ENCODE measurements at regions not wholly inside any gene's neighbourhood (a gene's known extent, or its start where the extent isn't known, plus 50 kb on each side); places are given as distances from the start of the nearest gene placed in this dataset.

- ChIA-PET CTCF (no interaction called here), POLR2A (no interaction called here)
- Histone ChIP-seq H3K4me3 (replicated peaks in 1 of 3; ENCODE audit: insufficient read depth in 1 of 3, low read depth in 1 of 3, low read length in 3 of 3) (no peak overlapping the region), H3K9me1 (replicated peaks; ENCODE audit: control insufficient read depth, extremely low read depth, insufficient read depth, low read length) (no peaks in the 10 kb centered on the region), H3K36me3 (ENCODE audit: control insufficient read depth in 2 of 2, extremely low read depth in 1 of 2, insufficient read depth in 2 of 2, low read length in 2 of 2) (no peaks in the 10 kb centered on the region), H3K27ac (ENCODE audit: insufficient read depth, low read depth, low read length) (no peak overlapping the region), H3K9me3 (replicated peaks; ENCODE audit: control insufficient read depth, insufficient read depth, low read length) (no peaks in the 10 kb centered on the region), H4K20me1 (replicated peaks; ENCODE audit: control insufficient read depth, extremely low read depth, insufficient read depth, low read length) (no peaks in the 10 kb centered on the region), H3K4me2 (ENCODE audit: insufficient read depth, low read length) (no peak overlapping the region), H3K79me2 (ENCODE audit: control insufficient read depth, insufficient read depth, low read length) (no peaks in the 10 kb centered on the region), H3K4me1 (ENCODE audit: control insufficient read depth, extremely low read depth, insufficient read depth, low read length) (no peaks in the 10 kb centered on the region), H3K9ac (replicated peaks; ENCODE audit: extremely low read depth, insufficient read depth, low read length) (no peak overlapping the region), H2AFZ (ENCODE audit: low read depth, low read length) (no peak overlapping the region), H3K27me3 (ENCODE audit: control insufficient read depth in 2 of 2, insufficient read depth in 2 of 2, low read length in 2 of 2) (no peaks in the 10 kb centered on the region)
- FAIRE-seq (no peak), DNase-seq (ENCODE audit: low read depth, low spot score) (no peak)
- intact Hi-C loops (cut with micrococcal nuclease) (no loop called here), dilution Hi-C loops (cut with MboI; ENCODE audit: extremely low pct_ligation_motif_present, low sequenced_read_pairs) (no loop called here)
- BruUV-seq (replicated peaks), result no TSS peak
- TF ChIP-seq JUN (IDR thresholded peaks at IDR 0.05; ENCODE audit: borderline replicate concordance, insufficient read depth, insufficient read length, low read depth) (no peak), CTCF (IDR thresholded peaks at IDR 0.05; ENCODE audit: extremely low read depth in 1 of 2, insufficient read depth in 1 of 2, low read depth in 1 of 2, low read length in 2 of 2) (no peak), GATA2 (IDR thresholded peaks at IDR 0.05; ENCODE audit: insufficient read depth, insufficient read length, low read depth, low read length) (no peak), MYC (IDR thresholded peaks at IDR 0.05; ENCODE audit: low read depth, low read length) (no peak), MAX (IDR thresholded peaks at IDR 0.05; ENCODE audit: insufficient read depth, insufficient read length) (no peak), POLR2AphosphoS5 (IDR thresholded peaks at IDR 0.05; ENCODE audit: insufficient read depth, low read depth, low read length) (no peak)
Observed at GRCh38 chr7:96546426-96546825, 163.2 kb downstream of the SEM1 start.

- CTCF ChIA-PET, result interaction anchor here (1.1 kb wide), 1 partner anchor 9 kb away, joined by 3 read pairs; no protein-coding TSS in a partner anchor
- dilution Hi-C loops (cut with MboI; ENCODE audit: extremely low pct_ligation_motif_present, low sequenced_read_pairs), result no loop called here
Observed at GRCh38 chr7:96539471-96539870, 170.2 kb downstream of the SEM1 start.

More at GRCh38 chr7:96539471-96539870, 170.2 kb downstream of the SEM1 start:
- Histone ChIP-seq H3K4me1 (ENCODE audit: control insufficient read depth, extremely low read depth, insufficient read depth, low read length) (no peaks in the 10 kb centered on the region), H3K9ac (replicated peaks; ENCODE audit: extremely low read depth, insufficient read depth, low read length) (no peak overlapping the region), H3K79me2 (ENCODE audit: control insufficient read depth, insufficient read depth, low read length) (no peaks in the 10 kb centered on the region), H3K9me3 (replicated peaks; ENCODE audit: control insufficient read depth, insufficient read depth, low read length) (no peaks in the 10 kb centered on the region), H3K9me1 (replicated peaks; ENCODE audit: control insufficient read depth, extremely low read depth, insufficient read depth, low read length) (no peaks in the 10 kb centered on the region), H2AFZ (ENCODE audit: low read depth, low read length) (no peak overlapping the region), H3K27me3 (ENCODE audit: control insufficient read depth in 2 of 2, insufficient read depth in 2 of 2, low read length in 2 of 2) (no peaks in the 10 kb centered on the region), H3K4me3 (replicated peaks in 1 of 3; ENCODE audit: insufficient read depth in 1 of 3, low read depth in 1 of 3, low read length in 3 of 3) (no peak overlapping the region), H4K20me1 (replicated peaks; ENCODE audit: control insufficient read depth, extremely low read depth, insufficient read depth, low read length) (no peaks in the 10 kb centered on the region), H3K27ac (ENCODE audit: insufficient read depth, low read depth, low read length) (no peak overlapping the region), H3K4me2 (ENCODE audit: insufficient read depth, low read length) (no peak overlapping the region), H3K36me3 (ENCODE audit: control insufficient read depth in 2 of 2, extremely low read depth in 1 of 2, insufficient read depth in 2 of 2, low read length in 2 of 2) (no peaks in the 10 kb centered on the region)
- POLR2A ChIA-PET, result no interaction called here
- no TSS peak for BruUV-seq (replicated peaks)
- FAIRE-seq (no peak), DNase-seq (ENCODE audit: low read depth, low spot score) (no peak)
- intact Hi-C loops (cut with micrococcal nuclease), result loop anchor here (10.0 kb wide), 2 partner anchors 65 to 465 kb away; no protein-coding TSS in a partner anchor
- TF ChIP-seq GATA2 (IDR thresholded peaks at IDR 0.05; ENCODE audit: insufficient read depth, insufficient read length, low read depth, low read length) (no peak), EZH2 (IDR thresholded peaks at IDR 0.05; ENCODE audit: borderline replicate concordance, low read depth, low read length, severe bottlenecking) (no peak), FOS (IDR thresholded peaks at IDR 0.05; ENCODE audit: borderline replicate concordance, insufficient read depth, low read length) (no peak), POLR2AphosphoS5 (IDR thresholded peaks at IDR 0.05; ENCODE audit: insufficient read depth, low read depth, low read length) (no peak), POLR2A (IDR thresholded peaks at IDR 0.05; ENCODE audit: low read depth, low read length) (no peak), MAX (IDR thresholded peaks at IDR 0.05; ENCODE audit: insufficient read depth, insufficient read length) (no peak), CTCF (IDR thresholded peaks at IDR 0.05; ENCODE audit: extremely low read depth in 1 of 2, insufficient read depth in 1 of 2, low read depth in 1 of 2, low read length in 2 of 2) (no peak)
